ENCODE measurements at regions not wholly inside any gene's neighbourhood (a gene's known extent, or its start where the extent isn't known, plus 50 kb on each side); places are given as distances from the start of the nearest gene placed in this dataset.

- H3K27me3 Mint-ChIP-seq = peaks cover 9% of the 10 kb centered on the region
- Histone ChIP-seq H3K27ac (ENCODE audit: insufficient read depth, low read length, poor library complexity, severe bottlenecking) (no peak overlapping the region), H3K9me3 (ENCODE audit: control insufficient read depth in 2 of 2, low read length in 2 of 2) (no peaks in the 10 kb centered on the region), H3K4me1 (ENCODE audit: control insufficient read depth, insufficient read depth, low read length, poor library complexity, severe bottlenecking) (no peaks in the 10 kb centered on the region), H3K36me3 (ENCODE audit: control insufficient read depth, insufficient read depth, low read length) (no peaks in the 10 kb centered on the region), H3K27me3 (ENCODE audit: control insufficient read depth, insufficient read depth, low read length) (peaks cover 2% of the 10 kb centered on the region), H3K4me3 (ENCODE audit: low read depth, low read length) (no peak overlapping the region)
- no peak overlapping the region for H3K27ac Mint-ChIP-seq
- ATAC-seq (ENCODE audit: low read depth in 2 of 2) = no peak
- DNase-seq = no peak
- no peak overlapping the region for H3K4me3 Mint-ChIP-seq
- peaks cover 0 to under 1% (median 0%) of the 10 kb centered on the region in 7 donors for H3K9me3 Mint-ChIP-seq
- H3K36me3 Mint-ChIP-seq = no peaks in the 10 kb centered on the region
- no peaks in the 10 kb centered on the region for H3K4me1 Mint-ChIP-seq
These were observed 116.1 kb upstream of the ACTBL2 start for GRCh38 chr5:57598756-57599155.

DNA sequence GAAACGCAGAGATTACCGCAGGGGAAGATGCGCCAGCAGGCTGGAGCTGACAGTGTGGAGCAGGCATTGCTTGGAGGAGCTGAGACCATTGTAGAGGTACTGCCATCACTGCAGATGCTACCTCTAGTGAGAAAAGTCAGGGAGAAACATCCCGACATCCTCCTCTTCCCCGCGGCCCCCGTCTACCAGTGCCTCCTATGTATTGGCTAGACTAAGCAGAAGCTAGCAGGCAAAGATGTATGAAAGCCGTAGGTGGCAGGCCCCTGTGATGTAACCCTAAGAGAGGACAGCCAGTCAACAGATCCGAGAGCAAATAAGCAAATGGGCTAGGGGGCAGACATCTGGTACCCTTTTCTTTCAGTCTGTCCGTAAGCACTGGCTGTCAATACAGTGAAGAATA lies 115.5 kb upstream of the ACTBL2 start:
- Histone ChIP-seq H3K36me3 (ENCODE audit: control insufficient read depth, insufficient read depth, low read length) (no peaks in the 10 kb centered on the region), H3K4me1 (ENCODE audit: control insufficient read depth, insufficient read depth, low read length, poor library complexity, severe bottlenecking) (no peaks in the 10 kb centered on the region), H3K4me3 (ENCODE audit: low read depth, low read length) (no peak overlapping the region), H3K27ac (ENCODE audit: insufficient read depth, low read length, poor library complexity, severe bottlenecking) (no peak overlapping the region), H3K27me3 (ENCODE audit: control insufficient read depth, insufficient read depth, low read length) (peaks cover 2% of the 10 kb centered on the region), H3K9me3 (ENCODE audit: control insufficient read depth in 2 of 2, low read length in 2 of 2) (no peaks in the 10 kb centered on the region)
- Mint-ChIP-seq H3K36me3 (no peaks in the 10 kb centered on the region), H3K9me3 (peaks cover 0 to 2% (median 0%) of the 10 kb centered on the region in 7 donors), H3K4me3 (no peak overlapping the region), H3K27ac (peak overlapping the region in 1 of 3 donors; percentile 21), H3K4me1 (no peaks in the 10 kb centered on the region), H3K27me3 (peaks cover 9% of the 10 kb centered on the region)
- no peak for DNase-seq
- no peak for ATAC-seq (ENCODE audit: low read depth in 2 of 2)

DNA sequence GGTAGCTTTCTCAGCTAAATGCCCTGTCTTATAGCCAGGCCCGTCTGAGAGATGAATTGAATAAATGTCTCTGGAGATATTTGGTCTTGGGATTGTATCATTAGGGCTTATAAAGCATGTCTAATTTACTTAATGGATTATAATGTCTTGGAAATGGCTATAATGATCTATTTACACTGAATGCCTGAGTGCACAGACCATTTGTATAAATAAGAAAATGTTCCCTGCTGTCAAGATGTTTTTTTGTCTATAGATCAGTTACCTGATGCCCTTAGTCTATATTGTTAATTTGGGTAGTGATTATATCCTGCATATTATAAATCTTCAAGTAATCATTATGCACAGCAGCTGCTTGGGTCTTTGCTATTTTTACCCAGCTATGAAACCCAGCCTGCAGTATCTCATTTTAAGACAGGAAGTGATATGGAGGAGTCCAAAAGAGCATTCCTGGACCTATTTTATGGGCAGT lies 112.9 kb upstream of the ACTBL2 start:
- DNase-seq = no peak
- H3K4me1 Mint-ChIP-seq = no peaks in the 10 kb centered on the region
- no peak overlapping the region for H3K27ac Mint-ChIP-seq
- H3K27me3 ChIP-seq (ENCODE audit: control insufficient read depth, insufficient read depth, low read length) = no peaks in the 10 kb centered on the region
- peaks cover 0 to 2% (median 0%) of the 10 kb centered on the region in 7 donors for H3K9me3 Mint-ChIP-seq
- no peaks in the 10 kb centered on the region for H3K36me3 ChIP-seq (ENCODE audit: control insufficient read depth, insufficient read depth, low read length)
- no peaks in the 10 kb centered on the region for H3K9me3 ChIP-seq (ENCODE audit: control insufficient read depth in 2 of 2, low read length in 2 of 2)
- H3K36me3 Mint-ChIP-seq = no peaks in the 10 kb centered on the region
- no peaks in the 10 kb centered on the region for H3K4me1 ChIP-seq (ENCODE audit: control insufficient read depth, insufficient read depth, low read length, poor library complexity, severe bottlenecking)
- no peak overlapping the region for H3K4me3 ChIP-seq (ENCODE audit: low read depth, low read length)
- H3K4me3 Mint-ChIP-seq = no peak overlapping the region
- ATAC-seq (ENCODE audit: low read depth in 2 of 2) = no peak
- H3K27ac ChIP-seq (ENCODE audit: insufficient read depth, low read length, poor library complexity, severe bottlenecking) = no peak overlapping the region
- H3K27me3 Mint-ChIP-seq = peaks cover 9% of the 10 kb centered on the region

GRCh38 chr5:57594436-57594835 lies 111.8 kb upstream of the ACTBL2 start:
- DNase-seq (no peak), ATAC-seq (ENCODE audit: low read depth in 2 of 2) (no peak)
- Mint-ChIP-seq H3K27me3 (peaks cover 9% of the 10 kb centered on the region), H3K27ac (no peak overlapping the region), H3K9me3 (peaks cover 0 to 2% (median 0%) of the 10 kb centered on the region in 7 donors), H3K4me3 (no peak overlapping the region), H3K4me1 (no peaks in the 10 kb centered on the region), H3K36me3 (no peaks in the 10 kb centered on the region)
- no peaks in the 10 kb centered on the region for H3K9me3 ChIP-seq (ENCODE audit: control insufficient read depth in 2 of 2, low read length in 2 of 2)
- no peak overlapping the region for H3K4me3 ChIP-seq (ENCODE audit: low read depth, low read length)
- H3K27ac ChIP-seq (ENCODE audit: insufficient read depth, low read length, poor library complexity, severe bottlenecking) = no peak overlapping the region
- H3K36me3 ChIP-seq (ENCODE audit: control insufficient read depth, insufficient read depth, low read length) = no peaks in the 10 kb centered on the region
- H3K27me3 ChIP-seq (ENCODE audit: control insufficient read depth, insufficient read depth, low read length) = no peaks in the 10 kb centered on the region
- H3K4me1 ChIP-seq (ENCODE audit: control insufficient read depth, insufficient read depth, low read length, poor library complexity, severe bottlenecking) = no peaks in the 10 kb centered on the region

- H3K27me3 Mint-ChIP-seq = no peaks in the 10 kb centered on the region
- Histone ChIP-seq H3K9me3 (ENCODE audit: control insufficient read depth in 2 of 2, low read length in 2 of 2) (no peaks in the 10 kb centered on the region), H3K27me3 (ENCODE audit: control insufficient read depth, insufficient read depth, low read length) (no peaks in the 10 kb centered on the region), H3K4me3 (ENCODE audit: low read depth, low read length) (no peak overlapping the region), H3K4me1 (ENCODE audit: control insufficient read depth, insufficient read depth, low read length, poor library complexity, severe bottlenecking) (no peaks in the 10 kb centered on the region), H3K27ac (ENCODE audit: insufficient read depth, low read length, poor library complexity, severe bottlenecking) (no peak overlapping the region), H3K36me3 (ENCODE audit: control insufficient read depth, insufficient read depth, low read length) (no peaks in the 10 kb centered on the region)
- no peaks in the 10 kb centered on the region for H3K4me1 Mint-ChIP-seq
- peaks cover 0 to 4% (median 1%) of the 10 kb centered on the region in 7 donors for H3K9me3 Mint-ChIP-seq
- H3K36me3 Mint-ChIP-seq = no peaks in the 10 kb centered on the region
- ATAC-seq (ENCODE audit: low read depth in 2 of 2) (no peak), DNase-seq (no peak)
- H3K4me3 Mint-ChIP-seq = no peak overlapping the region
- H3K27ac Mint-ChIP-seq = no peak overlapping the region
These were observed 109.6 kb upstream of the ACTBL2 start for GRCh38 chr5:57592236-57592635.

DNA sequence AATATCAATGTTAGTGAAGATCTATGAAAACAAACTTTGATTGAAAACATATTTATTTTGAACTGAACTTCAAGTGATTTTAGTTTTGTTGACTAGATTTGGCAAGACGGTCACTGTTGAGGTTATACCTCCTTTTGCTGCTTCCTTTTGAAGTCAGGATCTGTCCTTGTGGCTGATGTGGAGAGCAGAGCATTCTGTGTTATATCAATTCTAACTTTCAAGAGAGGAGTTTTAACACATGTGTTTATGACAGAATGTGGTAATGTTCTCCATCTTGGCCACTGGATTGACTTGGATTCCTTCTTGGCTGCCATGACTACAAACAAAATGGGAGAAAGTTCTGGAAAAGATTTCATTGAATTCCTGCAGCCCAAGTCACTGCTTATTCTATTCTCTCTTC lies 104.0 kb upstream of the ACTBL2 start:
- no peak overlapping the region for H3K27ac Mint-ChIP-seq
- peaks cover 0 to 7% (median 1%) of the 10 kb centered on the region in 7 donors for H3K9me3 Mint-ChIP-seq
- Histone ChIP-seq H3K9me3 (ENCODE audit: control insufficient read depth in 2 of 2, low read length in 2 of 2) (no peaks in the 10 kb centered on the region), H3K27me3 (ENCODE audit: control insufficient read depth, insufficient read depth, low read length) (no peaks in the 10 kb centered on the region), H3K27ac (ENCODE audit: insufficient read depth, low read length, poor library complexity, severe bottlenecking) (no peak overlapping the region), H3K4me3 (ENCODE audit: low read depth, low read length) (no peak overlapping the region), H3K4me1 (ENCODE audit: control insufficient read depth, insufficient read depth, low read length, poor library complexity, severe bottlenecking) (no peaks in the 10 kb centered on the region), H3K36me3 (ENCODE audit: control insufficient read depth, insufficient read depth, low read length) (no peaks in the 10 kb centered on the region)
- H3K27me3 Mint-ChIP-seq = no peaks in the 10 kb centered on the region
- no peaks in the 10 kb centered on the region for H3K36me3 Mint-ChIP-seq
- DNase-seq (no peak), ATAC-seq (ENCODE audit: low read depth in 2 of 2) (no peak)
- no peaks in the 10 kb centered on the region for H3K4me1 Mint-ChIP-seq
- H3K4me3 Mint-ChIP-seq = no peak overlapping the region

- no peaks in the 10 kb centered on the region for H3K9me3 ChIP-seq (ENCODE audit: control insufficient read depth in 2 of 2, low read length in 2 of 2)
- H3K27me3 Mint-ChIP-seq = no peaks in the 10 kb centered on the region
- no peak for ATAC-seq (ENCODE audit: low read depth in 2 of 2)
- DNase-seq = no peak
- no peak overlapping the region for H3K27ac Mint-ChIP-seq
- no peak overlapping the region for H3K27ac ChIP-seq (ENCODE audit: insufficient read depth, low read length, poor library complexity, severe bottlenecking)
- H3K36me3 ChIP-seq (ENCODE audit: control insufficient read depth, insufficient read depth, low read length) = no peaks in the 10 kb centered on the region
- no peaks in the 10 kb centered on the region for H3K4me1 ChIP-seq (ENCODE audit: control insufficient read depth, insufficient read depth, low read length, poor library complexity, severe bottlenecking)
- H3K27me3 ChIP-seq (ENCODE audit: control insufficient read depth, insufficient read depth, low read length) = peaks cover 4% of the 10 kb centered on the region
- no peak overlapping the region for H3K4me3 ChIP-seq (ENCODE audit: low read depth, low read length)
- no peaks in the 10 kb centered on the region for H3K36me3 Mint-ChIP-seq
- no peak overlapping the region for H3K4me3 Mint-ChIP-seq
- H3K9me3 Mint-ChIP-seq = peaks cover 0 to 8% (median 0%) of the 10 kb centered on the region in 7 donors
- H3K4me1 Mint-ChIP-seq = no peaks in the 10 kb centered on the region
These were observed 100.0 kb upstream of the ACTBL2 start for GRCh38 chr5:57582578-57583070.

DNA sequence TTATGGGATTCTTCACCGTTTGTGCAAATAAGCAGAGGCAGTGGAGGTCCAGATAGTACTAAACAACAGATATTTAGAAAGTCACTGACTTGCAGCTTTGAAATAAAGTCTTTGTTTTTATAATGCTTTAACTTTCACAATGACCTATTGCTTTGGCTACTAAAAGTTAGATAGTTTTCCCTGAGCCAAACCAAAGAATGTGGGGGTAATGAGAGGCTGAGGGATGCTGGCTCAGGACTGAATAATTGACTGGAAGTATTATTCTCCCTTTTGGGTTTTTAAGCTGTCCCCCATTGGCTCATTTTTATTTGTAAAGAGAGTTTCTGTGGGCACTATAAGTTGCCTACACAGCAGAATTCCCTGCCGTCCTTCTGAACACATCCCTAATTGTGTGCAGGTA lies 99.2 kb upstream of the ACTBL2 start:
- H3K27me3 Mint-ChIP-seq = no peaks in the 10 kb centered on the region
- H3K27ac ChIP-seq (ENCODE audit: insufficient read depth, low read length, poor library complexity, severe bottlenecking) = no peak overlapping the region
- no peak overlapping the region for H3K4me3 ChIP-seq (ENCODE audit: low read depth, low read length)
- H3K4me3 Mint-ChIP-seq = no peak overlapping the region
- peaks cover 4% of the 10 kb centered on the region for H3K27me3 ChIP-seq (ENCODE audit: control insufficient read depth, insufficient read depth, low read length)
- no peaks in the 10 kb centered on the region for H3K9me3 ChIP-seq (ENCODE audit: control insufficient read depth in 2 of 2, low read length in 2 of 2)
- H3K9me3 Mint-ChIP-seq = peaks cover 0 to 7% (median 0%) of the 10 kb centered on the region in 7 donors
- no peak for DNase-seq
- H3K4me1 ChIP-seq (ENCODE audit: control insufficient read depth, insufficient read depth, low read length, poor library complexity, severe bottlenecking) = no peaks in the 10 kb centered on the region
- H3K27ac Mint-ChIP-seq = no peak overlapping the region
- H3K4me1 Mint-ChIP-seq = no peaks in the 10 kb centered on the region
- H3K36me3 Mint-ChIP-seq = no peaks in the 10 kb centered on the region
- ATAC-seq (ENCODE audit: low read depth in 2 of 2) = no peak
- H3K36me3 ChIP-seq (ENCODE audit: control insufficient read depth, insufficient read depth, low read length) = no peaks in the 10 kb centered on the region

All from CD4-positive, CD25-positive, alpha-beta regulatory T cell (primary cell).